ENCODE measurements at regions not wholly inside any gene's neighbourhood (a gene's known extent, or its start where the extent isn't known, plus 50 kb on each side); places are given as distances from the start of the nearest gene placed in this dataset.
"Not testable (repeated sequence)": the region's sequence is repeated elsewhere in the genome, so short reads cannot be mapped to it uniquely, and the experiment has no call there.

- no peak for DNase-seq (ENCODE audit: low read depth, low spot score)
Measured at GRCh38 chr15:38945551-38946298, 381.1 kb upstream of the RASGRP1 start.

GRCh38 chr15:38954090-38954489 is 389.5 kb upstream of the RASGRP1 start:
- DNase-seq (ENCODE audit: low read depth, low spot score) = no peak

GRCh38 chr15:38961456-38961855 is 396.8 kb upstream of the RASGRP1 start:
- DNase-seq (ENCODE audit: low read depth, low spot score) = no peak

GRCh38 chr15:38961931-38962330 is 397.3 kb upstream of the RASGRP1 start:
- no peak for DNase-seq (ENCODE audit: low read depth, low spot score)

- no peak for DNase-seq (ENCODE audit: low read depth, low spot score)
Measured at GRCh38 chr15:38972831-38973230, 408.2 kb upstream of the RASGRP1 start.

GRCh38 chr15:38975282-38975990 is 410.8 kb upstream of the RASGRP1 start:
- DNase-seq (ENCODE audit: low read depth, low spot score) = no peak

GRCh38 chr15:38991126-38991525 is 426.5 kb upstream of the RASGRP1 start:
- no peak for DNase-seq (ENCODE audit: low read depth, low spot score)

- no peak for DNase-seq (ENCODE audit: low read depth, low spot score)
Measured at GRCh38 chr15:38991701-38992100, 427.1 kb upstream of the RASGRP1 start.

- no peak for DNase-seq (ENCODE audit: low read depth, low spot score)
Measured at GRCh38 chr15:38992506-38992905, 427.9 kb upstream of the RASGRP1 start.

- DNase-seq (ENCODE audit: low read depth, low spot score) = no peak
Measured at GRCh38 chr15:38992930-38993329, 428.3 kb upstream of the RASGRP1 start.

GRCh38 chr15:38994310-38994709 is 429.7 kb upstream of the RASGRP1 start:
- DNase-seq (ENCODE audit: low read depth, low spot score) = no peak

- DNase-seq (ENCODE audit: low read depth, low spot score) = no peak
Measured at GRCh38 chr15:38996111-38996631, 431.6 kb upstream of the RASGRP1 start.

- no peak for DNase-seq (ENCODE audit: low read depth, low spot score)
Measured at GRCh38 chr15:38997841-38998240, 433.2 kb upstream of the RASGRP1 start.

- no peak for DNase-seq (ENCODE audit: low read depth, low spot score)
Measured at GRCh38 chr15:39000008-39000734, 435.6 kb upstream of the RASGRP1 start.

- no peak for DNase-seq (ENCODE audit: low read depth, low spot score)
Measured at GRCh38 chr15:39009740-39010139, 445.1 kb upstream of the RASGRP1 start.

- DNase-seq (ENCODE audit: low read depth, low spot score) = not testable (repeated sequence)
Measured at GRCh38 chr15:39011066-39011465, 446.5 kb upstream of the RASGRP1 start.

- DNase-seq (ENCODE audit: low read depth, low spot score) = no peak
Measured at GRCh38 chr15:39013262-39013661, 448.6 kb upstream of the RASGRP1 start.

- DNase-seq (ENCODE audit: low read depth, low spot score) = no peak
Measured at GRCh38 chr15:39014682-39015081, 450.1 kb upstream of the RASGRP1 start.

GRCh38 chr15:39016706-39017105 is 452.1 kb upstream of the RASGRP1 start:
- no peak for DNase-seq (ENCODE audit: low read depth, low spot score)

GRCh38 chr15:39018966-39019365 is 454.4 kb upstream of the RASGRP1 start:
- DNase-seq (ENCODE audit: low read depth, low spot score) = no peak

- no peak for DNase-seq (ENCODE audit: low read depth, low spot score)
Measured at GRCh38 chr15:39021341-39021740, 456.7 kb upstream of the RASGRP1 start.
